ENCODE measurements at regions not wholly inside any gene's neighbourhood (a gene's known extent, or its start where the extent isn't known, plus 50 kb on each side); places are given as distances from the start of the nearest gene placed in this dataset.
"Not testable (repeated sequence)": the region's sequence is repeated elsewhere in the genome, so short reads cannot be mapped to it uniquely, and the experiment has no call there.

GRCh38 chr4:84145176-84145575, 353.9 kb downstream of the NKX6-1 start:
- no peak overlapping the region for H3K14ac ChIP-seq (ENCODE audit: insufficient read depth, low read length)
- Mint-ChIP-seq H3K27ac (no peak overlapping the region), H3K4me1 (peaks cover 0 to 2% of the 10 kb centered on the region in 2 experiments; a peak in 1 of 4 replicates), H3K36me3 (ENCODE audit: insufficient read depth in 1 of 3, low read depth in 3 of 3) (no peaks in the 10 kb centered on the region), H3K4me3 (no peak overlapping the region), H3K9me3 (0 out of 5 replicates have a peak, but pooled peaks cover 0 to 2% of the 10 kb centered on the region in 2 experiments), H3K27me3 (ENCODE audit: low read depth) (no peaks in the 10 kb centered on the region; the same call in 1 of the 2 replicates)
- no peak overlapping the region for H2BK20ac ChIP-seq (ENCODE audit: low read depth, low read length, poor library complexity, severe bottlenecking)
- no CpG with 5 or more reads among the region's 3 CpGs for WGBS (ENCODE audit: extremely low coverage, insufficient read length, low lambda C conversion rate)
- H3K9ac ChIP-seq (ENCODE audit: extremely low read depth, insufficient read length, low read length), result no peak overlapping the region
- H4K20me1 ChIP-seq (ENCODE audit: control insufficient read depth, insufficient read depth, insufficient read length), result no peaks in the 10 kb centered on the region
- H3K56ac ChIP-seq (ENCODE audit: insufficient read length, low read depth, low read length), result no peak overlapping the region
- TF ChIP-seq CTCF (conservative IDR thresholded peaks at IDR 0.05), result no peak
- H3T11ph ChIP-seq (ENCODE audit: low read length), result no peak overlapping the region
- no peak overlapping the region for H3K23ac ChIP-seq (ENCODE audit: insufficient read length, low read depth, low read length)
- H3K79me1 ChIP-seq (ENCODE audit: insufficient read depth, low read depth, low read length, poor library complexity, severe bottlenecking), result no peaks in the 10 kb centered on the region
- H4K91ac ChIP-seq (ENCODE audit: insufficient read length, low read depth, low read length), result no peak overlapping the region
- no peak overlapping the region for H2AK5ac ChIP-seq (ENCODE audit: insufficient read length, low read length)
- H3K4me2 ChIP-seq (ENCODE audit: insufficient read depth, insufficient read length, low read length), result no peak overlapping the region
- H3K18ac ChIP-seq (ENCODE audit: insufficient read length, low read depth, low read length), result no peak overlapping the region
- H3K79me2 ChIP-seq (ENCODE audit: insufficient read depth, low read length), result no peaks in the 10 kb centered on the region
- H3K27ac ChIP-seq (ENCODE audit: insufficient read length, low read depth, low read length), result no peak overlapping the region
- no peak for DNase-seq
- no peak overlapping the region for H2BK5ac ChIP-seq (ENCODE audit: insufficient read length, low read length)
- H3K27me3 ChIP-seq (ENCODE audit: insufficient read depth, low read length), result no peaks in the 10 kb centered on the region
- no peak overlapping the region for H2BK120ac ChIP-seq (ENCODE audit: low read depth, low read length, poor library complexity, severe bottlenecking)
- H3K4me1 ChIP-seq (ENCODE audit: insufficient read depth, low read length), result no peaks in the 10 kb centered on the region
- no peak overlapping the region for H3K4ac ChIP-seq (ENCODE audit: low read depth, low read length)
- no peaks in the 10 kb centered on the region for H3K9me3 ChIP-seq (ENCODE audit: control insufficient read depth, low read depth, low read length)
- no peak overlapping the region for H2BK15ac ChIP-seq (ENCODE audit: low read depth, low read length)
- H2AFZ ChIP-seq (ENCODE audit: low read length), result no peak overlapping the region
- no peak overlapping the region for H2BK12ac ChIP-seq (ENCODE audit: insufficient read length, low read depth, low read length)
- no peak overlapping the region for H4K8ac ChIP-seq (replicated peaks; ENCODE audit: insufficient read length, low read depth, low read length)
- no peak overlapping the region for H4K5ac ChIP-seq (ENCODE audit: insufficient read length, low read depth, low read length)
- H3K23me2 ChIP-seq (ENCODE audit: insufficient read length, low read depth, low read length, poor library complexity, severe bottlenecking), result no peaks in the 10 kb centered on the region

- DNase-seq, result peak; percentile 41
- Mint-ChIP-seq H3K27ac (peak overlapping the region in 2 of 3 experiments; percentile 40 to 86; a peak in 2 of 7 replicates), H3K4me3 (peak overlapping the region; percentile 77 to 85)
- H3K4me2 ChIP-seq (ENCODE audit: insufficient read depth, insufficient read length, low read length); H2AK5ac ChIP-seq (ENCODE audit: insufficient read length, low read length); H3K14ac ChIP-seq (ENCODE audit: insufficient read depth, low read length); H3K9ac ChIP-seq (ENCODE audit: extremely low read depth, insufficient read length, low read length); H4K5ac ChIP-seq (ENCODE audit: insufficient read length, low read depth, low read length); H2BK5ac ChIP-seq (ENCODE audit: insufficient read length, low read length); H3K4me1 ChIP-seq (ENCODE audit: insufficient read depth, low read length); H3K36me3 Mint-ChIP-seq (ENCODE audit: insufficient read depth in 1 of 3, low read depth in 3 of 3); H3T11ph ChIP-seq (ENCODE audit: low read length); H3K23me2 ChIP-seq (ENCODE audit: insufficient read length, low read depth, low read length, poor library complexity, severe bottlenecking); H4K8ac ChIP-seq (replicated peaks; ENCODE audit: insufficient read length, low read depth, low read length); H3K56ac ChIP-seq (ENCODE audit: insufficient read length, low read depth, low read length); H3K4me1 Mint-ChIP-seq; H4K91ac ChIP-seq (ENCODE audit: insufficient read length, low read depth, low read length); H3K9me3 ChIP-seq (ENCODE audit: control insufficient read depth, low read depth, low read length); H3K27me3 ChIP-seq (ENCODE audit: insufficient read depth, low read length); H2BK20ac ChIP-seq (ENCODE audit: low read depth, low read length, poor library complexity, severe bottlenecking); H3K27me3 Mint-ChIP-seq (ENCODE audit: low read depth); H3K79me1 ChIP-seq (ENCODE audit: insufficient read depth, low read depth, low read length, poor library complexity, severe bottlenecking); H3K23ac ChIP-seq (ENCODE audit: insufficient read length, low read depth, low read length); H3K27ac ChIP-seq (ENCODE audit: insufficient read length, low read depth, low read length); H3K9me3 Mint-ChIP-seq; H2AFZ ChIP-seq (ENCODE audit: low read length); H3K79me2 ChIP-seq (ENCODE audit: insufficient read depth, low read length); H2BK120ac ChIP-seq (ENCODE audit: low read depth, low read length, poor library complexity, severe bottlenecking); H2BK12ac ChIP-seq (ENCODE audit: insufficient read length, low read depth, low read length); H4K20me1 ChIP-seq (ENCODE audit: control insufficient read depth, insufficient read depth, insufficient read length); H2BK15ac ChIP-seq (ENCODE audit: low read depth, low read length); H3K18ac ChIP-seq (ENCODE audit: insufficient read length, low read depth, low read length); H3K4ac ChIP-seq (ENCODE audit: low read depth, low read length): not testable (repeated sequence)
- no CpG with 5 or more reads among the region's 20 CpGs for WGBS (ENCODE audit: extremely low coverage, insufficient read length, low lambda C conversion rate)
Observed at GRCh38 chr4:84126911-84127310, 372.2 kb downstream of the NKX6-1 start.
